ENCODE measurements at regions not wholly inside any gene's neighbourhood (a gene's known extent, or its start where the extent isn't known, plus 50 kb on each side); places are given as distances from the start of the nearest gene placed in this dataset.

DNA sequence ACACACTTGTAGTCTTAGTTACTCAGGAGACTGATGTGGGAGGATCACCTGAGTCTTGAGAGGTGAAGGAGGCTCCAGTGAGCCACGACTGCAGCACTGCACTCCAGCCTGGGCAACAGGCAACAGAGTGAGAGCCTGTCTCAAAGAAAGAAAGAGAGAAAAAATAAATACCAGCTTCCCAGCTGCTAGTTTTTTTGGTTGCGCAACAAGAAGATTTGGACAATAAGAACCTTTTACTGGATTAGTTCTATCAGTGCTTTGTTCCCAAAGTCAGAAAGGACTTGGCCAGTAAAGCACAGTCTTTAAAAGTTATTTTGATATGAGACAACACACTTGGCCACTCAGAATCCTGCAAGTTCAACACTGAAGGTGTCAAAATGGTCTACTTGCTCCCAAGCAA lies 768.1 kb upstream of the LRFN5 start:
- Histone ChIP-seq H3K4me3 (ENCODE audit: low read length) (no peak overlapping the region), H3K4me1 (ENCODE audit: control insufficient read depth, low read depth, low read length) (peaks cover 6% of the 10 kb centered on the region), H3K36me3 (ENCODE audit: control insufficient read depth, low read depth, low read length) (no peaks in the 10 kb centered on the region), H3K9ac (ENCODE audit: low read length) (no peak overlapping the region), H3K27me3 (ENCODE audit: control insufficient read depth, insufficient read depth, low read length) (no peaks in the 10 kb centered on the region), H3K27ac (ENCODE audit: low read length) (no peak overlapping the region), H3K9me3 (ENCODE audit: control insufficient read depth, low read depth, low read length) (no peaks in the 10 kb centered on the region)

DNA sequence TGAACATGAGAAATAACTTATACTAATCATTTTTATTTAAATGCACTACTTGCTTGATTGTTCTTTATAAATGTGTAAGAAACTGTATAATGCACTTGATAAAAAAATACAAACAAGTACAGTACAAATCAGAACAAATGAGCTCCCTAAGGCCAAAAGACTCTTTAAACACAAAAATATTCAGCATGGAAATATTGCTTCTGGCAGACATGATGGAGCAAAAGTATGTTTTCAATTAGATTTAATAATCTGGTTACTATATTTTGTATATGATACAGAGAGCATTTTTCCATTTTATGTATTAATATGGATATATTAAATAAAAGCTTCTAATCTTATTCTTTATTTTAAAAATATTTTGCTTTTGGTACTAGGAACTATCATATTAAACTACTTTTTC lies 800.2 kb upstream of the LRFN5 start:
- H3K27me3 ChIP-seq (ENCODE audit: control insufficient read depth, insufficient read depth, low read length): no peaks in the 10 kb centered on the region
- no peak overlapping the region for H3K4me3 ChIP-seq (ENCODE audit: low read length)
- no peaks in the 10 kb centered on the region for H3K9me3 ChIP-seq (ENCODE audit: control insufficient read depth, low read depth, low read length)
- H3K9ac ChIP-seq (ENCODE audit: low read length): no peak overlapping the region
- no peak overlapping the region for H3K27ac ChIP-seq (ENCODE audit: low read length)
- no peaks in the 10 kb centered on the region for H3K4me1 ChIP-seq (ENCODE audit: control insufficient read depth, low read depth, low read length)
- no peaks in the 10 kb centered on the region for H3K36me3 ChIP-seq (ENCODE audit: control insufficient read depth, low read depth, low read length)

GRCh38 chr14:40796168-40796567 lies 810.5 kb upstream of the LRFN5 start:
- Histone ChIP-seq H3K36me3 (ENCODE audit: control insufficient read depth, low read depth, low read length) (no peaks in the 10 kb centered on the region), H3K4me1 (ENCODE audit: control insufficient read depth, low read depth, low read length) (no peaks in the 10 kb centered on the region), H3K9ac (ENCODE audit: low read length) (no peak overlapping the region), H3K27me3 (ENCODE audit: control insufficient read depth, insufficient read depth, low read length) (no peaks in the 10 kb centered on the region), H3K4me3 (ENCODE audit: low read length) (no peak overlapping the region), H3K27ac (ENCODE audit: low read length) (no peak overlapping the region), H3K9me3 (ENCODE audit: control insufficient read depth, low read depth, low read length) (no peaks in the 10 kb centered on the region)

GRCh38 chr14:40784860-40785259 lies 821.8 kb upstream of the LRFN5 start:
- H3K9ac ChIP-seq (ENCODE audit: low read length): no peak overlapping the region
- no peaks in the 10 kb centered on the region for H3K4me1 ChIP-seq (ENCODE audit: control insufficient read depth, low read depth, low read length)
- H3K27me3 ChIP-seq (ENCODE audit: control insufficient read depth, insufficient read depth, low read length): no peaks in the 10 kb centered on the region
- H3K4me3 ChIP-seq (ENCODE audit: low read length): no peak overlapping the region
- H3K9me3 ChIP-seq (ENCODE audit: control insufficient read depth, low read depth, low read length): no peaks in the 10 kb centered on the region
- H3K27ac ChIP-seq (ENCODE audit: low read length): no peak overlapping the region
- no peaks in the 10 kb centered on the region for H3K36me3 ChIP-seq (ENCODE audit: control insufficient read depth, low read depth, low read length)

- no peaks in the 10 kb centered on the region for H3K27me3 ChIP-seq (ENCODE audit: control insufficient read depth, insufficient read depth, low read length)
- H3K4me1 ChIP-seq (ENCODE audit: control insufficient read depth, low read depth, low read length): peaks cover 19% of the 10 kb centered on the region
- H3K9me3 ChIP-seq (ENCODE audit: control insufficient read depth, low read depth, low read length): no peaks in the 10 kb centered on the region
- no peaks in the 10 kb centered on the region for H3K36me3 ChIP-seq (ENCODE audit: control insufficient read depth, low read depth, low read length)
- no peak overlapping the region for H3K9ac ChIP-seq (ENCODE audit: low read length)
- H3K27ac ChIP-seq (ENCODE audit: low read length): no peak overlapping the region
- no peak overlapping the region for H3K4me3 ChIP-seq (ENCODE audit: low read length)
Observed at GRCh38 chr14:40762685-40763084, 844.0 kb upstream of the LRFN5 start.

- peaks cover 19% of the 10 kb centered on the region for H3K4me1 ChIP-seq (ENCODE audit: control insufficient read depth, low read depth, low read length)
- H3K36me3 ChIP-seq (ENCODE audit: control insufficient read depth, low read depth, low read length): no peaks in the 10 kb centered on the region
- no peak overlapping the region for H3K9ac ChIP-seq (ENCODE audit: low read length)
- H3K27me3 ChIP-seq (ENCODE audit: control insufficient read depth, insufficient read depth, low read length): no peaks in the 10 kb centered on the region
- no peak overlapping the region for H3K4me3 ChIP-seq (ENCODE audit: low read length)
- no peak overlapping the region for H3K27ac ChIP-seq (ENCODE audit: low read length)
- H3K9me3 ChIP-seq (ENCODE audit: control insufficient read depth, low read depth, low read length): no peaks in the 10 kb centered on the region
Observed at GRCh38 chr14:40762177-40762576, 844.5 kb upstream of the LRFN5 start.

GRCh38 chr14:40760704-40761103 lies 846.0 kb upstream of the LRFN5 start:
- Histone ChIP-seq H3K27ac (ENCODE audit: low read length) (no peak overlapping the region), H3K9ac (ENCODE audit: low read length) (no peak overlapping the region), H3K36me3 (ENCODE audit: control insufficient read depth, low read depth, low read length) (no peaks in the 10 kb centered on the region), H3K27me3 (ENCODE audit: control insufficient read depth, insufficient read depth, low read length) (no peaks in the 10 kb centered on the region), H3K9me3 (ENCODE audit: control insufficient read depth, low read depth, low read length) (no peaks in the 10 kb centered on the region), H3K4me3 (ENCODE audit: low read length) (no peak overlapping the region), H3K4me1 (ENCODE audit: control insufficient read depth, low read depth, low read length) (peaks cover 19% of the 10 kb centered on the region)

GRCh38 chr14:40758076-40758475 lies 848.6 kb upstream of the LRFN5 start:
- no peaks in the 10 kb centered on the region for H3K27me3 ChIP-seq (ENCODE audit: control insufficient read depth, insufficient read depth, low read length)
- H3K9ac ChIP-seq (ENCODE audit: low read length): no peak overlapping the region
- H3K36me3 ChIP-seq (ENCODE audit: control insufficient read depth, low read depth, low read length): no peaks in the 10 kb centered on the region
- H3K27ac ChIP-seq (ENCODE audit: low read length): no peak overlapping the region
- H3K4me1 ChIP-seq (ENCODE audit: control insufficient read depth, low read depth, low read length): peaks cover 19% of the 10 kb centered on the region
- no peaks in the 10 kb centered on the region for H3K9me3 ChIP-seq (ENCODE audit: control insufficient read depth, low read depth, low read length)
- H3K4me3 ChIP-seq (ENCODE audit: low read length): no peak overlapping the region

DNA sequence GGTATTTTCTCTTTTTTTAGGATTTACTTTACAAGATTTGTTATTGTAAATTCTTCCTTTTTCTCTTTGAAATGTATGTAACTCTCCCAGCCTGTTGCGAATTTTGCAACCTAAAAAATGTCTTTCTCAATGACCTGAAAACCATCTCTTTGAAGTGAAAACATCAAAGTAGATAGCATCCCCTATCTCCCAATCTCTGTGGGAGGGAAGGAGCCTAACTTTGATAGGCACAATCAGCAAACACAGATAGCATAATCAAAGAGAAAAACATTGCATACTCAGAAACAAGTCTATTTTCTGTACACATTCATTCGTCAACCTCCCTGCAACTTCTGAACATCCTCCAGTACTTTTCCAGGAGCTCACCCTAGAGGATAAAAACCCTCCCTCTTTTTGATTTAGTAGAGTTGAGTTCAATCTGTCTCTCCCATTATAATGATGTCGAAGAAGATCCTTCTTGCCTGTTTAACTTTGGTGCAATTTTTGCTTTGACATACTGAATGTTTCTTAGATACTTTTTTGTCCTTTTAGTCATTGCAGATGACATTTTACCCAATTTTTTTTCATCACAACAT lies 849.2 kb upstream of the LRFN5 start:
- Histone ChIP-seq H3K27ac (ENCODE audit: low read length) (no peak overlapping the region), H3K9me3 (ENCODE audit: control insufficient read depth, low read depth, low read length) (no peaks in the 10 kb centered on the region), H3K4me3 (ENCODE audit: low read length) (no peak overlapping the region), H3K27me3 (ENCODE audit: control insufficient read depth, insufficient read depth, low read length) (no peaks in the 10 kb centered on the region), H3K4me1 (ENCODE audit: control insufficient read depth, low read depth, low read length) (peaks cover 16% of the 10 kb centered on the region), H3K9ac (ENCODE audit: low read length) (no peak overlapping the region), H3K36me3 (ENCODE audit: control insufficient read depth, low read depth, low read length) (no peaks in the 10 kb centered on the region)

GRCh38 chr14:40733206-40733605 lies 873.5 kb upstream of the LRFN5 start:
- Histone ChIP-seq H3K4me3 (ENCODE audit: low read length) (no peak overlapping the region), H3K9ac (ENCODE audit: low read length) (no peak overlapping the region), H3K9me3 (ENCODE audit: control insufficient read depth, low read depth, low read length) (peaks cover 9% of the 10 kb centered on the region), H3K36me3 (ENCODE audit: control insufficient read depth, low read depth, low read length) (no peaks in the 10 kb centered on the region), H3K27me3 (ENCODE audit: control insufficient read depth, insufficient read depth, low read length) (no peaks in the 10 kb centered on the region), H3K27ac (ENCODE audit: low read length) (no peak overlapping the region), H3K4me1 (ENCODE audit: control insufficient read depth, low read depth, low read length) (no peaks in the 10 kb centered on the region)

GRCh38 chr14:40727107-40727506 lies 879.6 kb upstream of the LRFN5 start:
- no peak overlapping the region for H3K27ac ChIP-seq (ENCODE audit: low read length)
- peaks cover 4% of the 10 kb centered on the region for H3K9me3 ChIP-seq (ENCODE audit: control insufficient read depth, low read depth, low read length)
- no peak overlapping the region for H3K4me3 ChIP-seq (ENCODE audit: low read length)
- no peaks in the 10 kb centered on the region for H3K36me3 ChIP-seq (ENCODE audit: control insufficient read depth, low read depth, low read length)
- no peak overlapping the region for H3K9ac ChIP-seq (ENCODE audit: low read length)
- H3K4me1 ChIP-seq (ENCODE audit: control insufficient read depth, low read depth, low read length): no peaks in the 10 kb centered on the region
- H3K27me3 ChIP-seq (ENCODE audit: control insufficient read depth, insufficient read depth, low read length): no peaks in the 10 kb centered on the region

- Histone ChIP-seq H3K27me3 (ENCODE audit: control insufficient read depth, insufficient read depth, low read length) (no peaks in the 10 kb centered on the region), H3K4me1 (ENCODE audit: control insufficient read depth, low read depth, low read length) (no peaks in the 10 kb centered on the region), H3K27ac (ENCODE audit: low read length) (no peak overlapping the region), H3K9me3 (ENCODE audit: control insufficient read depth, low read depth, low read length) (peaks cover 7% of the 10 kb centered on the region), H3K9ac (ENCODE audit: low read length) (no peak overlapping the region), H3K4me3 (ENCODE audit: low read length) (no peak overlapping the region), H3K36me3 (ENCODE audit: control insufficient read depth, low read depth, low read length) (no peaks in the 10 kb centered on the region)
Observed at GRCh38 chr14:40713387-40713786, 893.3 kb upstream of the LRFN5 start.
